GM21723 (cell line): ENCODE measurements at regions not wholly inside any gene's neighbourhood (a gene's known extent, or its start where the extent isn't known, plus 50 kb on each side); places are given as distances from the start of the nearest gene placed in this dataset.

Source experiments
- ATAC-seq: cut with Tn5 transposase; IDR thresholded peaks from one replicate; pipeline ENCODE4 v1.9.1; 2021; ENCODE audit warnings: mild to moderate bottlenecking, moderate library complexity; ENCODE audit not compliant: unreplicated experiment

DNA sequence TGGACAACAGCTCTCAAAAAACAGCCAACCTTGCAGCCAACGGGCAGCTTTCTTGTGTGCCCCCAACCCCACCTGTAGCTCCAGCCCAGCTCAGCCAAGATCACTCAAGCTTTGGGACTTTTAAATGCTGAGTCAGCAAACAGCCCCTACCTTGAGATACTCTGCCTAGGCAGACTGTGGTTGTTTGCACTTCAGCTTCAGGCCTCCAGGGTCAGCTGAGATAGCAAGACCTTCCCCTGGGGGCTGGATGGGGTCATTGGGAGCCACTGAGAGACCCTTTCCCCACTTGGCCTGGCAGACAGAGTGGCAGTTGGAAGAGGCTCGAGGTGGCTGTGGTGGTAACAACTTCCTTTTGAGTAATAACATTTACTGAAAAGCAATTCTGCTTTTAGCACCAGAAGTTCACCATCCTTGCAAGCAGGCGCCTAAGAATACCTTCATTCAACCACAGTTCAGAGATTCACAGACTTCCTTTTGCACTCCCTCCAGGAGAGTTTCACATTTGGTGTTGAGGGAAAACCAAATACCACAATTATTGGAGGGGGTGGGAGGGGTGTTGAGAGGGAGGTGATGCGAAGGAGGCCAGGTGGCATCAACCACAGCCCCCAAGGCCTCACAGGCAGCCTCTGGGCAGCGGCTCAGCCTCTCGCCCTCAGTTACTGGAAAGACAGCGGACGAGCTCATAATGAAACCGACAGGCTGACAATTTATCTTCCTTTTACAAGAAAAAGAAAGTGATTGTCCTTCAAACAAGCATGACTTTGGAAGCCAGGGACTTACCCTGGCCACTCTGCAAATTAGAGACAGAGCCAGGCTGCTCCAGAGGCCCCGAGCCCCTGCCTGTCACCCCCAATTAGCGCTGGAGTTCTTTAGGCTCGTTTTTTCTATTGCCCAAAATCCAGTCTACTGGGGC is 148.1 kb downstream of the CEBPB start:
- ATAC-seq: peak; percentile 66

GRCh38 chr20:50339466-50339901 is 148.9 kb downstream of the CEBPB start:
- no peak for ATAC-seq

- ATAC-seq: no peak
Observed at GRCh38 chr20:50340541-50340940, 149.9 kb downstream of the CEBPB start.

DNA sequence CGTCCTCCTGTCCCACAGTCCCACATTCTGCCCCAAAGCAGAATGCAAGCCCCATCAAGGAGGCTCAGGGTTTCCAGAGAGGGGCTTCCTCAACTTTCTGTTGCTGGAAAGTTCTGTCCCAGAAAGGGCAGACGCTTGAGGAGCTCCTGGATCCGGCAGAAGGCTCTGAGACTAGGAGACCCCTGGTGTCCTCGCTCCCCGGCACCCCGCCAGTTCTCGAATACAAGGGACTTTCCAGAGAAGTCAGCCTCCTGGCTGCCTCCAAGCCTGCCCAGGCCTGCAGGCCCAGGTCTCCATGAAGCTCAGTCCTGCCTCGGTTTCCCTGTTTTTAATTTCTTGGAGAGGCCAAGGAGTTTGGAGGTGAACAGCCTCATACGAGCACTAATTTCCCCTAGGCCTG is 150.4 kb downstream of the CEBPB start:
- no peak for ATAC-seq

GRCh38 chr20:50341880-50342637 is 151.4 kb downstream of the CEBPB start:
- ATAC-seq: no peak

DNA sequence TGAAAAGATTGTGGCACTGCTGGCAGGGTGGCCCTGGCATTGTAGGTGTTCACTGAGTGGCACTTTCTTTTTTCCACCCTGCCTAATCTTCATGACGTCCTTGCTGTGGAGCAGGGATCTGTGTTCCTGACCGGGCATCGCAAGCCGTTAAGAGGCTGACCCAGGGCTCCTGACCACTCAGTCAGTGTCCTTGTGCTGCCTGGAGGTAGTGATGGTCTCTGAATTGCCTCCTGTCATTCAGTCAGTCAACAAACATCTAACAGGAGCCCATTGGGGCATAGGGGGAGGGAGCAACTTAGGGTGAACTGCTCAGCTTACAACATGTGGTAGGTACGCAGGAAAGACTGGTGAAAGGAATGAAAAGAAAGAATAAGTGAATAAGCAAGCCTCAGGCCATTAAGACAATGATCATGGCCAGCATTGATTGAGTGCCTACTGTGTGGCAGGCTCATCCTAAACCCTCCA is 152.0 kb downstream of the CEBPB start:
- ATAC-seq: no peak

DNA sequence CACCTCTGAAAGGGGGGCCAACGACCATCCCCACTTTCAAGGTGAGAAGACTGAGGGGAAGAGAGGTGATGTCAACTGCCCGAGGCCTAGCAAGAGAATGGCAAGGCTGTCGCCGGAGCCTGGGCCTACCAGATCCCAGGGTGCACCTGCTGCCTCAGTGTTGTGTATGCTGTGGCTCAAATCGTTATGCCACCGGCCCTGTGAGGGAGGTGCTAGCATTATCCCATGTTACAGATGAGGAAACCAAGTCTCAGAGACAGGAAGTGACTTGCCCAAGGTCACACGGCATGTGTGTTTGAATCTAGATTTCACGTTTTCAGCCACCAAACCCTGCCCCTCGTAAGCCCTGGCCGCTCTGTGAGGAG is 152.5 kb downstream of the CEBPB start:
- ATAC-seq: no peak

GRCh38 chr20:50343490-50344179 is 153.0 kb downstream of the CEBPB start:
- ATAC-seq: no peak

DNA sequence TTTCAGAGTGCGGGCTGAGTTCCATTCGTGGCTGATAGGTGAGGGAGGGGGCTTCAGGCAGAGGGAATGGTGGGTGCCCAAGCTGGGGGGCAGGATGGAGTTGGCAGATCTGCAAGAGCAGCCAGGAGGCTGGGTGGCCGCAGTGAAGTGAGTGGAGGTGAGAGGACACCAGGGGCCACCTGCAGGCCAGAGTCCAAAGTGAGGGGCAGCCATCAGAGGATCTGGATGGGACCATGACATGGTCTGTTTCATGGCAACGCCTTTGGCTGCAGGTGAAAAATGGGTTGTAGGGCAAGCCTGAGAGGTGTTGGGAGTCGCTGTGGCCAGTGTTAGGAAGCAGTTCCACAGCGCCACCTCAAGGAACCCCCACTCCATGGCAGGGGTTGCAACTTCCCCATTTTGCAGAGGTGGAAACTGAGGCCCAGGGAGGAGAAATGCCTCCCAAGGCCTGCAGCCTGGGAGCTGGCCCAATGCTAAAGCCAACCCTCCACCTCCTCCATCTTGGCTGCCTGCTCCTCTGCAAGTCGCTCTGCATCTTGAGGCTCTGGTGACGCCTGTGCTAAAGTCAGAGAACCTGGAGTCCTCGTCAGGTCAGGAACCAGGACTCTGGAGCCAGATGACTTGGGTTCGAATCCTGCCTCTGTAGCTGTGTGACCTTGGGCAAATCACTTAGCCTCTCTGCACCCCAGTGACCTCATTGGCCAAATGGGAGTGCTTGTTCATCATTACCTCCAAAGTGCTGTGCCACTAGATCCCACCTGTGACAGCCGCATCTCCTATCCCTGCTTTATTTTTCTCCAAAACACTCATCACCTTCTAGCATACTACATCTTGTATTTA is 153.8 kb downstream of the CEBPB start:
- ATAC-seq: no peak

GRCh38 chr20:50345712-50346373 is 155.2 kb downstream of the CEBPB start:
- ATAC-seq: no peak

- ATAC-seq: no peak
Observed at GRCh38 chr20:50346374-50347283, 156.0 kb downstream of the CEBPB start.

- ATAC-seq: no peak
Observed at GRCh38 chr20:50347284-50348063, 156.8 kb downstream of the CEBPB start.

- ATAC-seq: no peak
Observed at GRCh38 chr20:50348096-50348495, 157.5 kb downstream of the CEBPB start.

DNA sequence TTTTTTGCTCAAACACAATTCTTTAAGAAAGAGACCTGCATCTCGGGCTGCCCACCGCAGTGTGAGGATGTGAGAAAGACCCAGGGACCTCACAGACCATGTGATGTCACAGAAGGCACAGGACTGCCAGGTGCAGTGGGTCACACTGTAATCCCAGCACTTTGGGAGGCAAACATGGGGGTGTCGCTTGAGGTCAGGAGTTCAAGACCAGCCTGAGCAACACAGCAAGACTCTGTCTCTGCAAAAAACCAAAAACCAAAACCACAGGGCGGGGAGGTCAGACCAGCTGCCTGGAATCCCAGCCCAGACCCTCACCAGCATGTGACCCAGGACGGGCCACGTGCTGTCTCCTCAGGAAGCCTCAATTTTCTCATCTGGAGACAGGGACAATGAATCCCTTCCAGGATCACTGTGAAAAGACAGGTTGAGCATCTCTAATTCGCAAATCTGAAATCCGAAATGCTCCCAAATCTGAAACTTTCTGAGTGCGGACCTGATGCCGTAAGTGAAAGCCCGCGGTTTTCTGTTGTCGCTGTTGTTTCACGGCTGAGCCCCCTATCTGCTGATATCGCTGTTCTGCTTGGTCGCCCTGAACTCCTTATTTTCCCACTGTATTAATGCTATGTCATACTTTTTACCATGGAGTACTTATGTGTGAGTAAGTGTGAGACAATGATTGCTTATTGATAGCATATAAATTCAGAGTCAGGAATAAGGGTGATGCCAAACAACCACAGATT is 159.5 kb upstream of the PTPN1 start:
- no peak for ATAC-seq

GRCh38 chr20:50351541-50351940 is 158.6 kb upstream of the PTPN1 start:
- ATAC-seq: no peak

DNA sequence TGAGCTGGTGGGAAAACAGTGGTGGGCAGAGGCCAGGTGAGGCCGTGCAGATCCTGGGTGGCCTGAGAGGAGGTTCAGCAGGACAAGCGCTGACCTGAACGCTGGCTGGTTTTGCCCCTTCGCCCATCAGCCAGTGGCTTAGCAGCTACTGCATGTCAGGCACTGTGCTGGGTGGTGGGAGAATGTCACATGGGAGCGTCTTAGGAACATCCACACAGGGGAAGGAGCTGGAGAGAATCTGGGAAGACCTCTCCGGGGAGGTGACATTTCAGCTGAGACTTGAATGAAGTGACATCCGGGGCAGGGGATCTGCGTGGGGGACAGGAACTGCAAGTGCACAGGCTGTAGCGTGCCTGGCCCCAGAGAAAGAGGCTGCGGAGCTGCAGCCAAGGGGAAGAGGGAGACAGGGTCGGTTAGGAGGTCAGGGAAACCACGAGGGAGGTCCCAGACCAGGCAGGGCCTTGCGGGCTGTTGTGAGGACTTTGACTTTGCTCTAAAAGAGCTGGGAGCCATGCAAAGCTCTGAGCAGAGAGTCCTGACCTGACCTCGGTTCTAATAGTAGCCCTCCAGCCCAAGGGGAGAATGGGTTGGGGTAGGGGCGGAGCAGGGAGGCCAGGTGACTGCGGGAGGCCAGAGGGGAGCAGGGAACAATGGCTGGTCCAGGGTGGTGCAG is 156.8 kb upstream of the PTPN1 start:
- ATAC-seq: no peak
